Osteocyte (in vitro differentiated cells): ENCODE measurements at regions not wholly inside any gene's neighbourhood (a gene's known extent, or its start where the extent isn't known, plus 50 kb on each side); places are given as distances from the start of the nearest gene placed in this dataset.

ENCODE experiments used
- DNase-seq: peaks from one replicate; pipeline ENCODE4 v3.0.0; 2021; ENCODE audit warnings: mixed read lengths; ENCODE audit not compliant: unreplicated experiment; ENCODE audit errors: extremely low spot score
- H3K27ac Mint-ChIP-seq: one replicate; pipeline ENCODE4 v1.8.0; 2021; ENCODE audit warnings: mild to moderate bottlenecking, mixed read lengths; ENCODE audit not compliant: unreplicated experiment
- H3K27me3 Mint-ChIP-seq: one replicate; pipeline ENCODE4 v1.8.0; 2021; ENCODE audit warnings: mixed read lengths; ENCODE audit not compliant: unreplicated experiment
- H3K36me3 Mint-ChIP-seq: one replicate; pipeline ENCODE4 v1.8.0; 2021; ENCODE audit warnings: mixed read lengths; ENCODE audit not compliant: unreplicated experiment
- H3K4me1 Mint-ChIP-seq: one replicate; pipeline ENCODE4 v1.8.0; 2021; ENCODE audit warnings: mixed read lengths; ENCODE audit not compliant: unreplicated experiment
- H3K4me3 Mint-ChIP-seq: one replicate; pipeline ENCODE4 v1.8.0; 2021; ENCODE audit warnings: mild to moderate bottlenecking, moderate library complexity, mixed read lengths; ENCODE audit not compliant: unreplicated experiment
- H3K9me3 Mint-ChIP-seq: one replicate; pipeline ENCODE4 v1.8.0; 2021; ENCODE audit warnings: mixed read lengths; ENCODE audit not compliant: unreplicated experiment
- CTCF ChIP-seq: fragments of 200-600 bp; sonication (generic); IDR thresholded peaks from 2 replicates; pipeline ENCODE4 v1.5.0; 2021; ENCODE audit warnings: antibody characterized with exemption, mild to moderate bottlenecking, moderate library complexity

- H3K36me3 Mint-ChIP-seq, result no peaks in the 10 kb centered on the region
- H3K9me3 Mint-ChIP-seq, result no peaks in the 10 kb centered on the region
- no peak overlapping the region for H3K4me3 Mint-ChIP-seq
- H3K27ac Mint-ChIP-seq, result no peak overlapping the region
- no peaks in the 10 kb centered on the region for H3K27me3 Mint-ChIP-seq
- DNase-seq, result no peak
- peaks cover 2% of the 10 kb centered on the region for H3K4me1 Mint-ChIP-seq
- TF ChIP-seq CTCF, result no peak
Observed at GRCh38 chr4:54877006-54877405, 219.2 kb downstream of the KIT start.

DNA sequence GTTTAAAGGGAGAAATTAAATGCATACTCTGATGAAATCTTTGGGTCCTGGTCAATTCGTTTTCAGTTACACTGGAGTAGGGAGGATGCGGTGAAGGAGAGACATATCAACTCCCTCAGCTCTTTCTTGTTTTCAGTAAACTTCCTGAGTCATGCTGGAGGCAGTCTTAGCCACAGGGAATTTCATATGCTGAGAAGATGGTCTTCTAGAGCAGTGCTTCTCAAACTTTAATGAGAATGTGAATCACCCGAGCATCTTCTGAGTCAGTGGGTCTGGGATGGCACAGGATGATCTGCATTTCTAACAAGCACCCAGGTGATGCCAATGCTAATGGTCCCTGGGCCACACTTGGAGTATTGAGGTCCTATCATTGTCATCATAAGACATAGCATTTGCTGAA, 214.5 kb downstream of the KIT start:
- H3K4me3 Mint-ChIP-seq, result no peak overlapping the region
- H3K36me3 Mint-ChIP-seq, result no peaks in the 10 kb centered on the region
- no peak for TF ChIP-seq CTCF
- DNase-seq, result no peak
- H3K4me1 Mint-ChIP-seq, result no peaks in the 10 kb centered on the region
- peaks cover 7% of the 10 kb centered on the region for H3K27me3 Mint-ChIP-seq
- H3K27ac Mint-ChIP-seq, result no peak overlapping the region
- H3K9me3 Mint-ChIP-seq, result no peaks in the 10 kb centered on the region

DNA sequence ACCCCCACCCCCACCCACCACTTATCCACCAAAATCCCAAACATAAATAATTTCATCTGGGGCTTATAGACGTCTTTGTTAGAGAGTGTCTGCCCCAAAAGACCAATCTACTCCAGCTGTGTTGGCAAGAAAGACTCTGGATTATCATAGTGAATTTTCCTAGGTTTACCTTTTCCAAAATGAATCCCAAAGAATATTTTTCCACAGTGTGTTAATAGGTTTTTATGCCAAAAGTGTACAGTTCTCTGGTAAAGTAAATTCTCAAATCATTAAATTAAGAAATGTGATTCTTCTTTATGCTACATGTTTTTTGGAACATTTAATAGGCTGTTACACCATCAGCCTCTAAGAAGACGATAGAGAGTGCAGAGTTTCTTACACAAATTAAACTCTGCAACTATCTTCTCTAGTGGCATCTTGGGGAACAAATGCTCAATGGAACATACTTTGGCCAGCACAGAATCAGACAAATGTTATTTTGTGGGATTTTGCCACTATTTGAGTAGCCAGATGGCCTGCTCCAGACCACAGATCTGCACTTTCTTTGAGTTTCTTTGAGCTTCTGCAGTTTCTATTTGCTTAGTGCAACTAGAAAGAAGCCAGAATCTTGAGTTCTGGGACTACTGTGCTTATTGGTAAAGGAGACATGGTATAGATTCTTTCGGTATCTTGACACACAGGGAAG, 206.0 kb downstream of the KIT start:
- H3K27ac Mint-ChIP-seq, result no peak overlapping the region

GRCh38 chr4:54861201-54861600, 203.4 kb downstream of the KIT start:
- peaks cover 36% of the 10 kb centered on the region for H3K27me3 Mint-ChIP-seq
- H3K4me3 Mint-ChIP-seq, result no peak overlapping the region
- no peaks in the 10 kb centered on the region for H3K36me3 Mint-ChIP-seq
- no peak for DNase-seq
- TF ChIP-seq CTCF, result no peak
- no peaks in the 10 kb centered on the region for H3K9me3 Mint-ChIP-seq
- H3K27ac Mint-ChIP-seq, result no peak overlapping the region
- peaks cover 11% of the 10 kb centered on the region for H3K4me1 Mint-ChIP-seq

More for the DNA sequence above, 206.0 kb downstream of the KIT start:
- peaks cover 27% of the 10 kb centered on the region for H3K27me3 Mint-ChIP-seq
- no peaks in the 10 kb centered on the region for H3K9me3 Mint-ChIP-seq
- no peaks in the 10 kb centered on the region for H3K36me3 Mint-ChIP-seq
- DNase-seq, result no peak
- no peak for TF ChIP-seq CTCF
- no peak overlapping the region for H3K4me3 Mint-ChIP-seq
- peaks cover 11% of the 10 kb centered on the region for H3K4me1 Mint-ChIP-seq

- no peaks in the 10 kb centered on the region for H3K9me3 Mint-ChIP-seq
- peaks cover 29% of the 10 kb centered on the region for H3K27me3 Mint-ChIP-seq
- H3K36me3 Mint-ChIP-seq, result no peaks in the 10 kb centered on the region
- TF ChIP-seq CTCF, result no peak
- H3K27ac Mint-ChIP-seq, result no peak overlapping the region
- no peak for DNase-seq
- no peaks in the 10 kb centered on the region for H3K4me1 Mint-ChIP-seq
- no peak overlapping the region for H3K4me3 Mint-ChIP-seq
Observed at GRCh38 chr4:54855191-54855854, 197.6 kb downstream of the KIT start.
